ENCODE measurements at regions not wholly inside any gene's neighbourhood (a gene's known extent, or its start where the extent isn't known, plus 50 kb on each side); places are given as distances from the start of the nearest gene placed in this dataset.
A peak's percentile ranks its signal among the peaks of the same experiment; 100 is the strongest.

DNA sequence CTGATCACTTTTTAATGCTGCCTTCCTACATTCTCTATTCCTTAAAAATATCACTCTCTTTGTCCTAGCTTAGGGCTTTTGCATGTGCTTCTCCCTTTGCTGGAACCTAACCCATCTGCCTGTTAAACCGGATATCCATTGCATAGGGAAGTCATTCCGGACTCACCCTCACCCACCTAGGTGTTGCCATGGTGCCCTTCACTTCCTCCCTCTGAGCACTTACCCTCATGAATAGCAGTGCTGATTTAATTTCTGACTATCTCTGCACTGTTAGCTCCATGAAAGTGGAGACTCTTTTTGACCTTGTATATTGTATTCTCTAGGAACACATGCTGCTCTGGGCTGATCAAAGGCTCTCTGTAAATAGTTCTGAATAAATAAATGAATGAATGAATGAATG lies 401.9 kb downstream of the PCDH20 start (continued):
- TF ChIP-seq FOXP4 (CRISPR knock-in tag; IDR thresholded peaks at IDR 0.05) (no peak), HMGA2 (CRISPR knock-in tag; IDR thresholded peaks at IDR 0.05) (no peak), SMAD4 (CRISPR knock-in tag; IDR thresholded peaks at IDR 0.05) (no peak)
- TF ChIP-seq, protein P1, sequence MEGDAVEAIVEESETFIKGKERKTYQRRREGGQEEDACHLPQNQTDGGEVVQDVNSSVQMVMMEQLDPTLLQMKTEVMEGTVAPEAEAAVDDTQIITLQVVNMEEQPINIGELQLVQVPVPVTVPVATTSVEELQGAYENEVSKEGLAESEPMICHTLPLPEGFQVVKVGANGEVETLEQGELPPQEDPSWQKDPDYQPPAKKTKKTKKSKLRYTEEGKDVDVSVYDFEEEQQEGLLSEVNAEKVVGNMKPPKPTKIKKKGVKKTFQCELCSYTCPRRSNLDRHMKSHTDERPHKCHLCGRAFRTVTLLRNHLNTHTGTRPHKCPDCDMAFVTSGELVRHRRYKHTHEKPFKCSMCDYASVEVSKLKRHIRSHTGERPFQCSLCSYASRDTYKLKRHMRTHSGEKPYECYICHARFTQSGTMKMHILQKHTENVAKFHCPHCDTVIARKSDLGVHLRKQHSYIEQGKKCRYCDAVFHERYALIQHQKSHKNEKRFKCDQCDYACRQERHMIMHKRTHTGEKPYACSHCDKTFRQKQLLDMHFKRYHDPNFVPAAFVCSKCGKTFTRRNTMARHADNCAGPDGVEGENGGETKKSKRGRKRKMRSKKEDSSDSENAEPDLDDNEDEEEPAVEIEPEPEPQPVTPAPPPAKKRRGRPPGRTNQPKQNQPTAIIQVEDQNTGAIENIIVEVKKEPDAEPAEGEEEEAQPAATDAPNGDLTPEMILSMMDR (IDR thresholded peaks at IDR 0.05) = no peak
- TF ChIP-seq, protein P2, sequence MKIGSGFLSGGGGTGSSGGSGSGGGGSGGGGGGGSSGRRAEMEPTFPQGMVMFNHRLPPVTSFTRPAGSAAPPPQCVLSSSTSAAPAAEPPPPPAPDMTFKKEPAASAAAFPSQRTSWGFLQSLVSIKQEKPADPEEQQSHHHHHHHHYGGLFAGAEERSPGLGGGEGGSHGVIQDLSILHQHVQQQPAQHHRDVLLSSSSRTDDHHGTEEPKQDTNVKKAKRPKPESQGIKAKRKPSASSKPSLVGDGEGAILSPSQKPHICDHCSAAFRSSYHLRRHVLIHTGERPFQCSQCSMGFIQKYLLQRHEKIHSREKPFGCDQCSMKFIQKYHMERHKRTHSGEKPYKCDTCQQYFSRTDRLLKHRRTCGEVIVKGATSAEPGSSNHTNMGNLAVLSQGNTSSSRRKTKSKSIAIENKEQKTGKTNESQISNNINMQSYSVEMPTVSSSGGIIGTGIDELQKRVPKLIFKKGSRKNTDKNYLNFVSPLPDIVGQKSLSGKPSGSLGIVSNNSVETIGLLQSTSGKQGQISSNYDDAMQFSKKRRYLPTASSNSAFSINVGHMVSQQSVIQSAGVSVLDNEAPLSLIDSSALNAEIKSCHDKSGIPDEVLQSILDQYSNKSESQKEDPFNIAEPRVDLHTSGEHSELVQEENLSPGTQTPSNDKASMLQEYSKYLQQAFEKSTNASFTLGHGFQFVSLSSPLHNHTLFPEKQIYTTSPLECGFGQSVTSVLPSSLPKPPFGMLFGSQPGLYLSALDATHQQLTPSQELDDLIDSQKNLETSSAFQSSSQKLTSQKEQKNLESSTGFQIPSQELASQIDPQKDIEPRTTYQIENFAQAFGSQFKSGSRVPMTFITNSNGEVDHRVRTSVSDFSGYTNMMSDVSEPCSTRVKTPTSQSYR (CRISPR knock-in tag; IDR thresholded peaks at IDR 0.05) = no peak

- Mint-ChIP-seq H3K4me3 (no peak overlapping the region), H3K4me1 (peaks cover 3% of the 10 kb centered on the region; the same call in 1 of the 2 replicates), H3K27me3 (ENCODE audit: low read depth) (no peaks in the 10 kb centered on the region; the same call in none of the 2 replicates), H3K9me3 (peaks cover 42% of the 10 kb centered on the region), H3K27ac (no peak overlapping the region), H3K36me3 (peaks cover 42% of the 10 kb centered on the region)
- TF ChIP-seq EMX1 (CRISPR knock-in tag; IDR thresholded peaks at IDR 0.05) (no peak), HMGA2 (CRISPR knock-in tag; IDR thresholded peaks at IDR 0.05) (no peak), PRRX2 (CRISPR knock-in tag; IDR thresholded peaks at IDR 0.05) (no peak), SOX15 (CRISPR knock-in tag; IDR thresholded peaks at IDR 0.05) (no peak), ZNF416 (CRISPR knock-in tag; IDR thresholded peaks at IDR 0.05) (no peak)
- TF ChIP-seq, protein P3, sequence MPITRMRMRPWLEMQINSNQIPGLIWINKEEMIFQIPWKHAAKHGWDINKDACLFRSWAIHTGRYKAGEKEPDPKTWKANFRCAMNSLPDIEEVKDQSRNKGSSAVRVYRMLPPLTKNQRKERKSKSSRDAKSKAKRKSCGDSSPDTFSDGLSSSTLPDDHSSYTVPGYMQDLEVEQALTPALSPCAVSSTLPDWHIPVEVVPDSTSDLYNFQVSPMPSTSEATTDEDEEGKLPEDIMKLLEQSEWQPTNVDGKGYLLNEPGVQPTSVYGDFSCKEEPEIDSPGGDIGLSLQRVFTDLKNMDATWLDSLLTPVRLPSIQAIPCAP (CRISPR knock-in tag; IDR thresholded peaks at IDR 0.05) = no peak
- ChIA-PET POLR2A (no interaction called here), CTCF (no interaction called here)
- no peak for ATAC-seq
- no peak for DNase-seq (ENCODE audit: low spot score)
These were observed 405.3 kb downstream of the PCDH20 start for GRCh38 chr13:61010358-61010757.

GRCh38 chr13:61002686-61003085 lies 413.0 kb downstream of the PCDH20 start:
- ChIA-PET CTCF (no interaction called here), POLR2A (no interaction called here)
- H3K27me3 Mint-ChIP-seq (ENCODE audit: low read depth) = no peaks in the 10 kb centered on the region; the same call in 1 of the 2 replicates
- H3K4me3 Mint-ChIP-seq = no peak overlapping the region
- peaks cover 42% of the 10 kb centered on the region for H3K9me3 Mint-ChIP-seq
- H3K27ac Mint-ChIP-seq = no peak overlapping the region
- H3K4me1 Mint-ChIP-seq = peaks cover 12% of the 10 kb centered on the region
- TF ChIP-seq NFYB (CRISPR knock-in tag; conservative IDR thresholded peaks at IDR 0.05; ENCODE audit: low read depth) = no peak
- TF ChIP-seq CBFB (CRISPR knock-in tag; IDR thresholded peaks at IDR 0.05; ENCODE audit: low read depth) = no peak
- TF ChIP-seq, protein P4, sequence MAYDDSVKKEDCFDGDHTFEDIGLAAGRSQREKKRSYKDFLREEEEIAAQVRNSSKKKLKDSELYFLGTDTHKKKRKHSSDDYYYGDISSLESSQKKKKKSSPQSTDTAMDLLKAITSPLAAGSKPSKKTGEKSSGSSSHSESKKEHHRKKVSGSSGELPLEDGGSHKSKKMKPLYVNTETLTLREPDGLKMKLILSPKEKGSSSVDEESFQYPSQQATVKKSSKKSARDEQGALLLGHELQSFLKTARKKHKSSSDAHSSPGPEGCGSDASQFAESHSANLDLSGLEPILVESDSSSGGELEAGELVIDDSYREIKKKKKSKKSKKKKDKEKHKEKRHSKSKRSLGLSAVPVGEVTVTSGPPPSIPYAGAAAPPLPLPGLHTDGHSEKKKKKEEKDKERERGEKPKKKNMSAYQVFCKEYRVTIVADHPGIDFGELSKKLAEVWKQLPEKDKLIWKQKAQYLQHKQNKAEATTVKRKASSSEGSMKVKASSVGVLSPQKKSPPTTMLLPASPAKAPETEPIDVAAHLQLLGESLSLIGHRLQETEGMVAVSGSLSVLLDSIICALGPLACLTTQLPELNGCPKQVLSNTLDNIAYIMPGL (CRISPR knock-in tag; IDR thresholded peaks at IDR 0.05) = no peak
- TF ChIP-seq NR1H2 (CRISPR knock-in tag; IDR thresholded peaks at IDR 0.05) = no peak
- TF ChIP-seq SMAD4 (CRISPR knock-in tag; IDR thresholded peaks at IDR 0.05) = no peak
- TF ChIP-seq ATF1 (CRISPR knock-in tag; IDR thresholded peaks at IDR 0.05) = no peak
- TF ChIP-seq, protein P5, sequence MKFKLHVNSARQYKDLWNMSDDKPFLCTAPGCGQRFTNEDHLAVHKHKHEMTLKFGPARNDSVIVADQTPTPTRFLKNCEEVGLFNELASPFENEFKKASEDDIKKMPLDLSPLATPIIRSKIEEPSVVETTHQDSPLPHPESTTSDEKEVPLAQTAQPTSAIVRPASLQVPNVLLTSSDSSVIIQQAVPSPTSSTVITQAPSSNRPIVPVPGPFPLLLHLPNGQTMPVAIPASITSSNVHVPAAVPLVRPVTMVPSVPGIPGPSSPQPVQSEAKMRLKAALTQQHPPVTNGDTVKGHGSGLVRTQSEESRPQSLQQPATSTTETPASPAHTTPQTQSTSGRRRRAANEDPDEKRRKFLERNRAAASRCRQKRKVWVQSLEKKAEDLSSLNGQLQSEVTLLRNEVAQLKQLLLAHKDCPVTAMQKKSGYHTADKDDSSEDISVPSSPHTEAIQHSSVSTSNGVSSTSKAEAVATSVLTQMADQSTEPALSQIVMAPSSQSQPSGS (CRISPR knock-in tag; IDR thresholded peaks at IDR 0.05; ENCODE audit: borderline replicate concordance, low read depth) = no peak
- no peak for TF ChIP-seq KAT7 (CRISPR knock-in tag; IDR thresholded peaks at IDR 0.05; ENCODE audit: borderline replicate concordance)
- no peak for TF ChIP-seq PRDM15 (CRISPR knock-in tag; IDR thresholded peaks at IDR 0.05)
- peak; percentile 65 for ATAC-seq
- DNase-seq (ENCODE audit: low spot score) = no peak
- peaks cover 22% of the 10 kb centered on the region for H3K36me3 Mint-ChIP-seq

Measured in WTC11 (cell line).